PC-9 (cell line): ENCODE measurements at regions not wholly inside any gene's neighbourhood (a gene's known extent, or its start where the extent isn't known, plus 50 kb on each side); places are given as distances from the start of the nearest gene placed in this dataset.

Source experiments
- BruUV-seq: library from RNA; stranded (reverse); fragments of 400-500 nt; replicated peaks from 2 replicates; lab custom pipeline; 2021; lab: Mats Ljungman, UMichigan
- CTCF ChIA-PET: fragments of 300-600 bp; sonication (Branson Sonifier 250); formaldehyde crosslinking; loops from one replicate; lab custom pipeline; 2022; ENCODE audit warnings: antibody characterized with exemption; lab: Charles Lee
- POLR2A ChIA-PET: fragments of 300-600 bp; sonication (Branson Sonifier 250); formaldehyde crosslinking; loops from one replicate; lab custom pipeline; 2022; ENCODE audit warnings: antibody characterized with exemption; ENCODE audit not compliant: unreplicated experiment; lab: Charles Lee
- DNase-seq, 2 experiments: peaks; one replicate each; pipeline versions ENCODE4 v3.0.0 to v3.0.0-alpha.2; 2015 to 2022; ENCODE audit warnings: mixed read lengths in 1 of 2
- H2AFZ ChIP-seq: fragments of 200-600 bp; sonication (generic); 2 replicates; pipeline ENCODE4 v1.8.1; 2017; ENCODE audit warnings: antibody characterized with exemption
- H3F3A ChIP-seq: fragments of 200-600 bp; sonication (generic); 2 replicates; pipeline ENCODE4 v1.8.1; 2017; ENCODE audit warnings: antibody characterized with exemption, mild to moderate bottlenecking, low read depth; ENCODE audit not compliant: insufficient read depth
- H3K27ac ChIP-seq: fragments of 200-600 bp; sonication (generic); 2 replicates; pipeline ENCODE4 v1.6.1; 2016; ENCODE audit warnings: mixed run types
- H3K27me3 ChIP-seq: fragments of 200-600 bp; sonication (generic); 2 replicates; pipeline ENCODE4 v1.6.1; 2016; ENCODE audit warnings: low read depth, mixed run types; ENCODE audit not compliant: insufficient read depth
- H3K36me3 ChIP-seq: fragments of 200-600 bp; sonication (generic); 2 replicates; pipeline ENCODE4 v1.6.1; 2016; ENCODE audit warnings: low read depth, mixed run types
- H3K4me1 ChIP-seq: fragments of 200-600 bp; sonication (generic); replicated peaks from 2 replicates; pipeline ENCODE4 v1.6.1; 2016; ENCODE audit warnings: mixed run types; ENCODE audit not compliant: insufficient read depth
- H3K4me2 ChIP-seq: fragments of 200-600 bp; sonication (generic); 2 replicates; pipeline ENCODE4 v1.6.1; 2017; ENCODE audit warnings: mixed run types
- H3K4me3 ChIP-seq: fragments of 200-600 bp; sonication (generic); 2 replicates; pipeline ENCODE4 v1.6.1; 2016; ENCODE audit warnings: mixed run types
- H3K79me2 ChIP-seq: fragments of 200-600 bp; sonication (generic); 2 replicates; pipeline ENCODE4 v1.6.1; 2017; ENCODE audit warnings: low read depth, mixed run types
- H3K9me2 ChIP-seq: fragments of 200-600 bp; sonication (generic); 2 replicates; pipeline ENCODE4 v1.8.1; 2017; ENCODE audit warnings: mild to moderate bottlenecking; ENCODE audit not compliant: insufficient read depth
- H3K9me3 ChIP-seq: fragments of 200-600 bp; sonication (generic); 2 replicates; pipeline ENCODE4 v1.8.1; 2016; ENCODE audit warnings: low read depth; ENCODE audit not compliant: insufficient read depth
- H4K20me1 ChIP-seq: fragments of 200-600 bp; sonication (generic); 2 replicates; pipeline ENCODE4 v1.8.1; 2017; ENCODE audit not compliant: insufficient read depth
- EZH2 ChIP-seq: fragments of 200-600 bp; sonication (generic); IDR thresholded peaks from 2 replicates; pipeline ENCODE4 v1.8.0; 2017; ENCODE audit warnings: antibody characterized with exemption, low read depth
- intact Hi-C: fragments of 100-400 bp; cut with micrococcal nuclease; formaldehyde crosslinking; loops from one replicate; pipeline ENCODE4 v1.10.0; 2022; ENCODE audit not compliant: unreplicated experiment
- TF ChIP-seq, protein P1 (sequence below): fragments of 200-600 bp; sonication (generic); conservative IDR thresholded peaks from 2 replicates; pipeline ENCODE4 v1.6.1; 2017; ENCODE audit warnings: mixed run types, antibody characterized with exemption, mild to moderate bottlenecking, moderate library complexity

- no peaks in the 10 kb centered on the region for H3K36me3 ChIP-seq
- CTCF ChIA-PET = no interaction called here
- TSS peak; percentile 84 for BruUV-seq
- POLR2A ChIA-PET = interaction anchor here (0.5 kb wide), 2 partner anchors 113 to 248 kb away, joined by 4 to 5 read pairs; no protein-coding TSS in a partner anchor
- intact Hi-C loops = loop anchor here (1.0 to 10.0 kb wide), 6 partner anchors 33 to 280 kb away; no protein-coding TSS in a partner anchor
- H3K27ac ChIP-seq = peak overlapping the region; percentile 98
- H3K4me2 ChIP-seq = peak overlapping the region; percentile 48
- H4K20me1 ChIP-seq = no peaks in the 10 kb centered on the region
- TF ChIP-seq EZH2 = no peak
- TF ChIP-seq, protein P1, sequence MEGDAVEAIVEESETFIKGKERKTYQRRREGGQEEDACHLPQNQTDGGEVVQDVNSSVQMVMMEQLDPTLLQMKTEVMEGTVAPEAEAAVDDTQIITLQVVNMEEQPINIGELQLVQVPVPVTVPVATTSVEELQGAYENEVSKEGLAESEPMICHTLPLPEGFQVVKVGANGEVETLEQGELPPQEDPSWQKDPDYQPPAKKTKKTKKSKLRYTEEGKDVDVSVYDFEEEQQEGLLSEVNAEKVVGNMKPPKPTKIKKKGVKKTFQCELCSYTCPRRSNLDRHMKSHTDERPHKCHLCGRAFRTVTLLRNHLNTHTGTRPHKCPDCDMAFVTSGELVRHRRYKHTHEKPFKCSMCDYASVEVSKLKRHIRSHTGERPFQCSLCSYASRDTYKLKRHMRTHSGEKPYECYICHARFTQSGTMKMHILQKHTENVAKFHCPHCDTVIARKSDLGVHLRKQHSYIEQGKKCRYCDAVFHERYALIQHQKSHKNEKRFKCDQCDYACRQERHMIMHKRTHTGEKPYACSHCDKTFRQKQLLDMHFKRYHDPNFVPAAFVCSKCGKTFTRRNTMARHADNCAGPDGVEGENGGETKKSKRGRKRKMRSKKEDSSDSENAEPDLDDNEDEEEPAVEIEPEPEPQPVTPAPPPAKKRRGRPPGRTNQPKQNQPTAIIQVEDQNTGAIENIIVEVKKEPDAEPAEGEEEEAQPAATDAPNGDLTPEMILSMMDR = no peak
- H3K4me3 ChIP-seq = no peak overlapping the region
- H3K79me2 ChIP-seq = no peaks in the 10 kb centered on the region
- H3K9me3 ChIP-seq = peaks cover 12% of the 10 kb centered on the region; the same call in 1 of the 2 replicates
- H2AFZ ChIP-seq = no peak overlapping the region
- H3F3A ChIP-seq = peaks cover 25% of the 10 kb centered on the region
- no peaks in the 10 kb centered on the region for H3K9me2 ChIP-seq
- peaks cover 37% of the 10 kb centered on the region for H3K4me1 ChIP-seq
- no peaks in the 10 kb centered on the region for H3K27me3 ChIP-seq
- DNase-seq = peak; percentile 44 to 92
These were observed 156.7 kb downstream of the TMTC3 start for GRCh38 chr12:88298761-88299242.

DNA sequence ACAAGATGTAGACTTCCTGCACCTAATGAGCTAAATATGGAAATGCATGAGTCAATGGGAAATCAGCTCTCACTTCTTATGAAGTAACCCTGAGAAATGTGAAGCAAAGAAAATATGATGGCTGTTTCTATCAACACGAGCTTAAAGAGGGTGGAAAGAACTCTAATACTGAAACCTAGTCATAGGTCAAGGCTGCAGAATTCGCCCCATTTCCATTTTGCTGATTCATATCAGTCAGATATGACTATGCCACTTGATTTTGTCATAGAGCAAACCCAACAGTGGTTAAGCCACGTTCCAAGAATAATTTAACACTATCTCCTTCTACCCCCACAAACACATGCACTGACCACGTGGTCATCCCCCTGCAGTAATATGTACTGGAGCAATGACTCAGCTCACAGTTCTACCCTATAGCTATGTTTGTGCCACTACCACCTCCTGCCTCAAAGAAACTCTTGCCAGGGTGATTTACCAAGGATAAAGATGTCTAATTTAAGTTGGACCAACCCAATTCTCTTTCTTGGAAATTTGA lies 157.5 kb downstream of the TMTC3 start:
- Histone ChIP-seq H3K36me3 (no peaks in the 10 kb centered on the region), H3K27ac (peak overlapping the region; percentile 98), H3K79me2 (no peaks in the 10 kb centered on the region), H3K4me1 (peaks cover 37% of the 10 kb centered on the region), H4K20me1 (no peaks in the 10 kb centered on the region), H3K4me3 (0 out of 2 replicates have a peak overlapping the region, but pooled peaks have one; percentile 11), H3K4me2 (peak overlapping the region; percentile 48), H2AFZ (peak overlapping the region; percentile 54; the same call in 1 of the 2 replicates), H3K9me3 (peaks cover 12% of the 10 kb centered on the region; the same call in 1 of the 2 replicates), H3F3A (peaks cover 25% of the 10 kb centered on the region), H3K9me2 (no peaks in the 10 kb centered on the region), H3K27me3 (no peaks in the 10 kb centered on the region)
- intact Hi-C loops = loop anchor here (2.0 to 10.0 kb wide), 5 partner anchors 33 to 279 kb away; no protein-coding TSS in a partner anchor
- peak; percentile 71 to 87 for DNase-seq
- CTCF ChIA-PET = interaction anchor here (0.6 to 1.0 kb wide), 2 partner anchors 26 to 277 kb away, joined by 3 to 4 read pairs; no protein-coding TSS in a partner anchor
- TF ChIP-seq EZH2 = no peak
- TF ChIP-seq, protein P1 = no peak
- BruUV-seq = no TSS peak
- POLR2A ChIA-PET = interaction anchor here (0.5 to 0.7 kb wide), 6 partner anchors 26 to 954 kb away, joined by 4 to 10 read pairs (median 6); no protein-coding TSS in a partner anchor

DNA sequence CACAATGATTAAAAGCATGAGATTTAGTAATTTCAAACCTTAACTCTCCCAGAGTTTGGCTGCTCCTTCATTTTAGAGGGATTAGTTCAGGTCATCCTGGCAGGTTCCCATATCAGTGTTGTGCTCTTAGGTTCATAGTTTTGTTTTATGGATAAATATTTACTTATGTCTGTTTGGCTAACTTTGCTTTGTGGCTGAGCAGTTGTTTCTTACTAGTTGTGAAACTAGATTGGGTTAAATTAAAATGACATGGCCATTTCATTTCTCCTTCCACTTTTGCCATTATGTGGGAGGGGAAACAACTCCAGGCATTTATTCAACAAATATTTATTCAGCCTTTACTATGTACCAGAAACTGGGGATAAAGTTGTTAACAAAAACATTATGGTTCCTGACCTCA lies 158.8 kb downstream of the TMTC3 start:
- no peaks in the 10 kb centered on the region for H3K79me2 ChIP-seq
- no peaks in the 10 kb centered on the region for H3K27me3 ChIP-seq
- peaks cover 37% of the 10 kb centered on the region for H3K4me1 ChIP-seq
- intact Hi-C loops = no loop called here
- DNase-seq = no peak
- H2AFZ ChIP-seq = no peak overlapping the region
- POLR2A ChIA-PET = no interaction called here
- no peaks in the 10 kb centered on the region for H4K20me1 ChIP-seq
- 0 out of 2 replicates have a peak overlapping the region, but pooled peaks have one; percentile 11 for H3K4me3 ChIP-seq
- H3K36me3 ChIP-seq = no peaks in the 10 kb centered on the region
- H3K9me2 ChIP-seq = no peaks in the 10 kb centered on the region; the same call in 1 of the 2 replicates
- peak overlapping the region; percentile 48; the same call in 1 of the 2 replicates for H3K4me2 ChIP-seq
- BruUV-seq = no TSS peak
- no peak for TF ChIP-seq EZH2
- TF ChIP-seq, protein P1 = no peak
- peaks cover 12% of the 10 kb centered on the region; the same call in 1 of the 2 replicates for H3K9me3 ChIP-seq
- H3K27ac ChIP-seq = peak overlapping the region; percentile 98
- peaks cover 25% of the 10 kb centered on the region for H3F3A ChIP-seq
- CTCF ChIA-PET = no interaction called here
